ENCODE measurements at regions not wholly inside any gene's neighbourhood (a gene's known extent, or its start where the extent isn't known, plus 50 kb on each side); places are given as distances from the start of the nearest gene placed in this dataset.

GRCh38 chr4:12139296-12139695, 710.6 kb upstream of the HS3ST1 start:
- H3K27ac Mint-ChIP-seq, result no peak overlapping the region
- no peak overlapping the region for H3K27ac ChIP-seq (ENCODE audit: low read depth)

GRCh38 chr4:12138488-12138887, 709.8 kb upstream of the HS3ST1 start:
- Mint-ChIP-seq H3K27me3 (ENCODE audit: insufficient read depth, low read depth, poor library complexity) (peaks cover 2% of the 10 kb centered on the region), H3K36me3 (ENCODE audit: low read depth) (peaks cover 3% of the 10 kb centered on the region; the same call in 1 of the 3 replicates), H3K9me3 (peaks cover 4% of the 10 kb centered on the region), H3K27ac (no peak overlapping the region), H3K4me3 (no peak overlapping the region), H3K4me1 (no peaks in the 10 kb centered on the region)
- DNase-seq (ENCODE audit: low spot score), result no peak
- Histone ChIP-seq H3K27ac (ENCODE audit: low read depth) (no peak overlapping the region), H2AFZ (no peak overlapping the region), H3K4me2 (no peak overlapping the region), H3K79me2 (replicated peaks; ENCODE audit: insufficient read depth) (no peaks in the 10 kb centered on the region), H3K27me3 (ENCODE audit: insufficient read depth) (no peaks in the 10 kb centered on the region), H3K4me3 (no peak overlapping the region), H3F3A (replicated peaks; ENCODE audit: low read depth) (no peaks in the 10 kb centered on the region), H3K36me3 (ENCODE audit: insufficient read depth) (no peaks in the 10 kb centered on the region), H4K20me1 (replicated peaks; ENCODE audit: insufficient read depth) (no peaks in the 10 kb centered on the region), H3K4me1 (ENCODE audit: insufficient read depth) (no peaks in the 10 kb centered on the region), H3K9me2 (ENCODE audit: insufficient read depth) (no peaks in the 10 kb centered on the region)
- ATAC-seq, result no peak
- TF ChIP-seq CREB1 (CRISPR knock-in tag; IDR thresholded peaks at IDR 0.05; ENCODE audit: low read depth) (no peak), NANOG (IDR thresholded peaks at IDR 0.05; ENCODE audit: borderline replicate concordance) (no peak), JUNB (IDR thresholded peaks at IDR 0.05; ENCODE audit: unreplicated experiment) (no peak), EZH2phosphoT487 (IDR thresholded peaks at IDR 0.05; ENCODE audit: unreplicated experiment) (no peak), ZNF331 (CRISPR knock-in tag; IDR thresholded peaks at IDR 0.05; ENCODE audit: low read depth) (no peak), EZH2 (IDR thresholded peaks at IDR 0.05; ENCODE audit: low read depth, unreplicated experiment) (no peak), ZNF114 (CRISPR knock-in tag; IDR thresholded peaks at IDR 0.05) (no peak), POLR2AphosphoS5 (IDR thresholded peaks at IDR 0.05; ENCODE audit: low read depth) (no peak)
- TF ChIP-seq, protein P1, sequence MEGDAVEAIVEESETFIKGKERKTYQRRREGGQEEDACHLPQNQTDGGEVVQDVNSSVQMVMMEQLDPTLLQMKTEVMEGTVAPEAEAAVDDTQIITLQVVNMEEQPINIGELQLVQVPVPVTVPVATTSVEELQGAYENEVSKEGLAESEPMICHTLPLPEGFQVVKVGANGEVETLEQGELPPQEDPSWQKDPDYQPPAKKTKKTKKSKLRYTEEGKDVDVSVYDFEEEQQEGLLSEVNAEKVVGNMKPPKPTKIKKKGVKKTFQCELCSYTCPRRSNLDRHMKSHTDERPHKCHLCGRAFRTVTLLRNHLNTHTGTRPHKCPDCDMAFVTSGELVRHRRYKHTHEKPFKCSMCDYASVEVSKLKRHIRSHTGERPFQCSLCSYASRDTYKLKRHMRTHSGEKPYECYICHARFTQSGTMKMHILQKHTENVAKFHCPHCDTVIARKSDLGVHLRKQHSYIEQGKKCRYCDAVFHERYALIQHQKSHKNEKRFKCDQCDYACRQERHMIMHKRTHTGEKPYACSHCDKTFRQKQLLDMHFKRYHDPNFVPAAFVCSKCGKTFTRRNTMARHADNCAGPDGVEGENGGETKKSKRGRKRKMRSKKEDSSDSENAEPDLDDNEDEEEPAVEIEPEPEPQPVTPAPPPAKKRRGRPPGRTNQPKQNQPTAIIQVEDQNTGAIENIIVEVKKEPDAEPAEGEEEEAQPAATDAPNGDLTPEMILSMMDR (conservative IDR thresholded peaks at IDR 0.05; ENCODE audit: low read depth in 2 of 2), result no peak
- TF ChIP-seq, protein P2, sequence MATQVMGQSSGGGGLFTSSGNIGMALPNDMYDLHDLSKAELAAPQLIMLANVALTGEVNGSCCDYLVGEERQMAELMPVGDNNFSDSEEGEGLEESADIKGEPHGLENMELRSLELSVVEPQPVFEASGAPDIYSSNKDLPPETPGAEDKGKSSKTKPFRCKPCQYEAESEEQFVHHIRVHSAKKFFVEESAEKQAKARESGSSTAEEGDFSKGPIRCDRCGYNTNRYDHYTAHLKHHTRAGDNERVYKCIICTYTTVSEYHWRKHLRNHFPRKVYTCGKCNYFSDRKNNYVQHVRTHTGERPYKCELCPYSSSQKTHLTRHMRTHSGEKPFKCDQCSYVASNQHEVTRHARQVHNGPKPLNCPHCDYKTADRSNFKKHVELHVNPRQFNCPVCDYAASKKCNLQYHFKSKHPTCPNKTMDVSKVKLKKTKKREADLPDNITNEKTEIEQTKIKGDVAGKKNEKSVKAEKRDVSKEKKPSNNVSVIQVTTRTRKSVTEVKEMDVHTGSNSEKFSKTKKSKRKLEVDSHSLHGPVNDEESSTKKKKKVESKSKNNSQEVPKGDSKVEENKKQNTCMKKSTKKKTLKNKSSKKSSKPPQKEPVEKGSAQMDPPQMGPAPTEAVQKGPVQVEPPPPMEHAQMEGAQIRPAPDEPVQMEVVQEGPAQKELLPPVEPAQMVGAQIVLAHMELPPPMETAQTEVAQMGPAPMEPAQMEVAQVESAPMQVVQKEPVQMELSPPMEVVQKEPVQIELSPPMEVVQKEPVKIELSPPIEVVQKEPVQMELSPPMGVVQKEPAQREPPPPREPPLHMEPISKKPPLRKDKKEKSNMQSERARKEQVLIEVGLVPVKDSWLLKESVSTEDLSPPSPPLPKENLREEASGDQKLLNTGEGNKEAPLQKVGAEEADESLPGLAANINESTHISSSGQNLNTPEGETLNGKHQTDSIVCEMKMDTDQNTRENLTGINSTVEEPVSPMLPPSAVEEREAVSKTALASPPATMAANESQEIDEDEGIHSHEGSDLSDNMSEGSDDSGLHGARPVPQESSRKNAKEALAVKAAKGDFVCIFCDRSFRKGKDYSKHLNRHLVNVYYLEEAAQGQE (IDR thresholded peaks at IDR 0.05; ENCODE audit: unreplicated experiment), result no peak

More at GRCh38 chr4:12139296-12139695, 710.6 kb upstream of the HS3ST1 start:
- Histone ChIP-seq H2AFZ (0 out of 2 replicates have a peak overlapping the region, but pooled peaks have one; percentile 24), H3K4me3 (no peak overlapping the region), H3F3A (replicated peaks; ENCODE audit: low read depth) (no peaks in the 10 kb centered on the region), H3K4me2 (no peak overlapping the region), H4K20me1 (replicated peaks; ENCODE audit: insufficient read depth) (no peaks in the 10 kb centered on the region), H3K36me3 (ENCODE audit: insufficient read depth) (no peaks in the 10 kb centered on the region), H3K4me1 (ENCODE audit: insufficient read depth) (no peaks in the 10 kb centered on the region), H3K79me2 (replicated peaks; ENCODE audit: insufficient read depth) (no peaks in the 10 kb centered on the region), H3K27me3 (ENCODE audit: insufficient read depth) (no peaks in the 10 kb centered on the region), H3K9me2 (ENCODE audit: insufficient read depth) (no peaks in the 10 kb centered on the region)
- H3K36me3 Mint-ChIP-seq (ENCODE audit: low read depth), result no peaks in the 10 kb centered on the region
- TF ChIP-seq ETS1 (IDR thresholded peaks at IDR 0.05) (no peak), STAT1 (IDR thresholded peaks at IDR 0.05; ENCODE audit: unreplicated experiment) (no peak), CREB1 (CRISPR knock-in tag; IDR thresholded peaks at IDR 0.05; ENCODE audit: low read depth) (no peak), JUNB (IDR thresholded peaks at IDR 0.05; ENCODE audit: unreplicated experiment) (no peak)
- TF ChIP-seq, protein P2 (IDR thresholded peaks at IDR 0.05; ENCODE audit: unreplicated experiment), result no peak
- no peaks in the 10 kb centered on the region for H3K9me3 Mint-ChIP-seq
- H3K4me1 Mint-ChIP-seq, result no peaks in the 10 kb centered on the region
- H3K4me3 Mint-ChIP-seq, result no peak overlapping the region
- H3K27me3 Mint-ChIP-seq (ENCODE audit: insufficient read depth, low read depth, poor library complexity), result peaks cover 2% of the 10 kb centered on the region
- ATAC-seq (no peak), DNase-seq (ENCODE audit: low spot score) (no peak)
